Kidney (tissue), 13 donors: ENCODE measurements at regions not wholly inside any gene's neighbourhood (a gene's known extent, or its start where the extent isn't known, plus 50 kb on each side); places are given as distances from the start of the nearest gene placed in this dataset.

ENCODE experiments used
- DNase-seq, 5 donors: peaks; one replicate each; pipeline ENCODE4 v3.0.0-alpha.2; 2013 to 2020
- FAIRE-seq: peaks from 2 replicates; lab custom pipeline; 2012; peaks lifted over from hg19 to GRCh38; lab: Jason Lieb, UNC
- H3K27ac ChIP-seq, 2 donors: one replicate each; pipeline ENCODE4 v1.7.0; 2013; ENCODE audit warnings: low read depth in 2 of 2, low read length in 2 of 2, inconsistent platforms in 1 of 2
- H3K27me3 ChIP-seq: one replicate; pipeline ENCODE4 v1.7.1; 2013; ENCODE audit warnings: low read length, inconsistent platforms; ENCODE audit not compliant: control insufficient read depth, insufficient read depth
- H3K36me3 ChIP-seq, 3 donors: one replicate each; pipeline versions ENCODE4 v1.7.0 to v1.7.1; 2013; ENCODE audit warnings: low read length in 3 of 3, control low read depth in 1 of 3, inconsistent platforms in 1 of 3; ENCODE audit not compliant: insufficient read depth in 3 of 3, control insufficient read depth in 2 of 3
- H3K4me1 ChIP-seq, 3 donors: one replicate each; pipeline versions ENCODE4 v1.7.0 to v1.7.1; 2013; ENCODE audit warnings: low read length in 3 of 3, inconsistent platforms in 1 of 3, low read depth in 1 of 3; ENCODE audit not compliant: control insufficient read depth in 2 of 3, insufficient read depth in 2 of 3
- H3K4me3 ChIP-seq, 3 donors: one replicate each; pipeline versions ENCODE4 v1.7.0 to v1.8.1; 2013; ENCODE audit warnings: low read length in 3 of 3, control low read depth in 1 of 3, inconsistent platforms in 1 of 3
- H3K9ac ChIP-seq, 3 donors: one replicate each; pipeline versions ENCODE4 v1.7.0 to v1.7.1; 2013; ENCODE audit warnings: low read length in 3 of 3, control low read depth in 1 of 3, inconsistent platforms in 1 of 3
- H3K9me3 ChIP-seq, 3 donors: one replicate each; pipeline versions ENCODE4 v1.7.0 to v1.7.1; 2013; ENCODE audit warnings: low read length in 3 of 3, control low read depth in 1 of 3, inconsistent platforms in 1 of 3; ENCODE audit not compliant: control insufficient read depth in 2 of 3, insufficient read depth in 1 of 3
- intact Hi-C: fragments of 100-400 bp; cut with DNase I; formaldehyde crosslinking; loops from one replicate; pipeline ENCODE4 v1.11.1; 2022
- TF ChIP-seq, protein P1 (sequence below): IDR thresholded peaks from 3 replicates; pipeline ENCODE4 v1.5.1; 2012; ENCODE audit warnings: mild to moderate bottlenecking, moderate library complexity, borderline replicate concordance; ENCODE audit not compliant: insufficient read depth; ENCODE audit errors: extremely low read depth
- donor health status: control.
- donor health status: control.
- donor health status: control.
- donor health status: control.
- donor health status: control.
- donor health status: DM: yes; HTN: yes; CAD: no.
- donor health status: Normal renal cell carcinoma (clear cell type).

DNA sequence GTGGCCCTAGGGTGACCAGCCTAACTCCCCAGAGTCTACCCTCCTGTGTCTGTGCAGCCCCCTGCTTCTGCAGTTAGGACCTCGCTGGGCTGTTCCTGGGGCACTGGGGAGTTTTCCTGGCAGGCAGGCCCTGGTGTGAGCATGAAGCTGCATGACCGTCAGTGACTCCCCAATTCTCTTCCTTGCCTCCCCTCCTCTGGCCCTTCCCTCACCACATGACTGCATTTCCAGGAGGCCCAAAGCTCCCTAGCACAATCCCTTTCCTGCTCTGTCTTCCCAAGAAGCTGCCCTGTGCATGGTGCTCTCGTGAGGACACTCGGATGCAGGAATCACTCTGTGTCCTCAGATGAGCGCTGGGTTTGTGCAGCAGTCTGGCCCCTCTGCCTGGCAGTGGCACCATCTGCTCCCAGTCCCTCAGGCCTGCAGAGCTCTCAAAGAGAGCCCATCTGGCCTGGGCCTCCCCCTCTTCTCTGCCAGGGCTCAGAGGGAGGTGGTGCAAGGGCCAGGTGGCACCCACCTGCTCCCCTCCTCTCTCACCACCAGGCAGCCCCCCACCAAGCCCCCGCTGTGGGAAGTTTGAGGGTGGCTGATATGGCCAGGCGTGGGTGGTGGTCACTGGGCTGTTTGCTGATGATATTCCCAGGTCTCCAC lies 125.6 kb upstream of the HS6ST1 start:
- Histone ChIP-seq H3K27ac (no peak overlapping the region), H3K27me3 (no peaks in the 10 kb centered on the region), H3K4me3 (no peak overlapping the region), H3K9me3 (no peaks in the 10 kb centered on the region), H3K4me1 (peaks cover 0 to 17% (median 17%) of the 10 kb centered on the region in 3 donors), H3K36me3 (no peaks in the 10 kb centered on the region), H3K9ac (no peak overlapping the region)
- DNase-seq = peak in 2 of 5 donors; percentile 8 to 39
- TF ChIP-seq, protein P1, sequence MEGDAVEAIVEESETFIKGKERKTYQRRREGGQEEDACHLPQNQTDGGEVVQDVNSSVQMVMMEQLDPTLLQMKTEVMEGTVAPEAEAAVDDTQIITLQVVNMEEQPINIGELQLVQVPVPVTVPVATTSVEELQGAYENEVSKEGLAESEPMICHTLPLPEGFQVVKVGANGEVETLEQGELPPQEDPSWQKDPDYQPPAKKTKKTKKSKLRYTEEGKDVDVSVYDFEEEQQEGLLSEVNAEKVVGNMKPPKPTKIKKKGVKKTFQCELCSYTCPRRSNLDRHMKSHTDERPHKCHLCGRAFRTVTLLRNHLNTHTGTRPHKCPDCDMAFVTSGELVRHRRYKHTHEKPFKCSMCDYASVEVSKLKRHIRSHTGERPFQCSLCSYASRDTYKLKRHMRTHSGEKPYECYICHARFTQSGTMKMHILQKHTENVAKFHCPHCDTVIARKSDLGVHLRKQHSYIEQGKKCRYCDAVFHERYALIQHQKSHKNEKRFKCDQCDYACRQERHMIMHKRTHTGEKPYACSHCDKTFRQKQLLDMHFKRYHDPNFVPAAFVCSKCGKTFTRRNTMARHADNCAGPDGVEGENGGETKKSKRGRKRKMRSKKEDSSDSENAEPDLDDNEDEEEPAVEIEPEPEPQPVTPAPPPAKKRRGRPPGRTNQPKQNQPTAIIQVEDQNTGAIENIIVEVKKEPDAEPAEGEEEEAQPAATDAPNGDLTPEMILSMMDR = no peak
- no peak for FAIRE-seq
- intact Hi-C loops = no loop called here

DNA sequence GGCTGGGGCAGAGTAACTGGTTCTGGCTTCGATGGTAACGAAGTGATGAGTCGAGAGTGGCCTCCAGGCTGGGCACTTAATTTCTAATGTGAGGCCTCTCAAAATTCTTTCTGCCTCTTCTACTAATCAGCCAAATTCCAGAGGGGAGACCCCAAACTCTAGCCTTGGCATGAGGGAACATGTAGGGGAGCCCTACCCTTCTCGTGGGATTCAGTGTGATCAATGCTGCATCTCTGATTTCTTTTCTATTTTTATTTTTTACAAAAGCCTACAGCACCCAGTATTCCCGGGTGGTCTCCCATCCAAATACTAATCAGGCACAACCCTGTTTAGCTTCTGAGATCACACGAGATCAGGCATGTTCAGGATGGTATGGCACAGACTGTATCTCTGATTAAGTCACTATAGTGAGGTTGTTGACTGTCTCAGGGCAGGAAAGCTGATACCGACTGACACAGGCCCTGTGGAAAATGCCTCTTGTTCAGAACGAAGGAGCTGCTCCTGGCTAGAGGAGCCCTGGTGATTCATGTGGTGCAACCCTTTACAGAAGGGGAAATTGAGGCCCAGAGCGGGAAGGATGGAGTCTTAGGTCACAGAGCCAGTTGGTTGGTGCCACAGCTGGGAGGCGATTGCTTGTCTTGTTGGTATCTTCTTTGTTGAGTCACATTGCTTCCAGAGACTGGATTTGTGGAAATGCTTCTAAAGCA lies 126.3 kb upstream of the HS6ST1 start:
- H3K27me3 ChIP-seq = no peaks in the 10 kb centered on the region
- DNase-seq (peak in 2 of 5 donors; percentile 8 to 18), FAIRE-seq (no peak)
- intact Hi-C loops = no loop called here
- TF ChIP-seq, protein P1 = no peak
- no peaks in the 10 kb centered on the region for H3K9me3 ChIP-seq
- peaks cover 0 to 17% (median 17%) of the 10 kb centered on the region in 3 donors for H3K4me1 ChIP-seq
- no peak overlapping the region for H3K4me3 ChIP-seq
- H3K27ac ChIP-seq = no peak overlapping the region
- no peaks in the 10 kb centered on the region for H3K36me3 ChIP-seq
- H3K9ac ChIP-seq = no peak overlapping the region

DNA sequence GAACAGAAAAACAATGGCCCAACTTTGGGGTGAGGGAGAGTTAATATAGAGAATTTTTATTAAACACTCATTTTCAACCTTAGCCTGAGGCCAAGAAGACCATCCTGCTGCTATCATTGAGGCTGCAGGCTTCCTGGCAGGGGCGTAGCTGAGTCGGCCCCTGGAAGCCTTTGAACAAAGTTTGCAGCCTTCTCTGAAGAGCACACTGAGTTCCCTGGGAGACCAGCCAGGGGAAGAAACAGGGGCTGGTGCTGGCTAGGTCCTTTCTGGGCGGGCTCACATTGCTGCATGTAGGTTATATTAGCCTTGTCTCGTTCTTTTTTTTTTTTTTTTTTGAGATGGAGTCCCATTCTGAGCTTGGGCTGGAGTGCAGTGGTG lies 126.8 kb upstream of the HS6ST1 start:
- peak in 2 of 5 donors; percentile 2 to 17 for DNase-seq
- Histone ChIP-seq H3K9me3 (no peaks in the 10 kb centered on the region), H3K4me1 (peaks cover 0 to 17% (median 17%) of the 10 kb centered on the region in 3 donors), H3K27ac (no peak overlapping the region), H3K4me3 (no peak overlapping the region), H3K27me3 (no peaks in the 10 kb centered on the region), H3K9ac (no peak overlapping the region), H3K36me3 (no peaks in the 10 kb centered on the region)
- TF ChIP-seq, protein P1 = no peak
- FAIRE-seq = no peak
- intact Hi-C loops = no loop called here
